Choroid plexus epithelial cell (primary cell): ENCODE measurements at regions not wholly inside any gene's neighbourhood (a gene's known extent, or its start where the extent isn't known, plus 50 kb on each side); places are given as distances from the start of the nearest gene placed in this dataset.

Source experiments
- DNase-seq: peaks from one replicate; pipeline ENCODE4 v3.0.0-alpha.2; 2010; ENCODE audit warnings: low read depth
- H3K4me3 ChIP-seq: 2 replicates; pipeline ENCODE4 v1.5.1; 2011; ENCODE audit warnings: low read depth, mild to moderate bottlenecking, control low read depth, low read length, moderate library complexity
- TF ChIP-seq, protein P1 (sequence below): conservative IDR thresholded peaks from 2 replicates; pipeline ENCODE4 v1.5.1; 2011; ENCODE audit warnings: low read depth, mild to moderate bottlenecking, control low read depth, inconsistent platforms, low read length, moderate library complexity

DNA sequence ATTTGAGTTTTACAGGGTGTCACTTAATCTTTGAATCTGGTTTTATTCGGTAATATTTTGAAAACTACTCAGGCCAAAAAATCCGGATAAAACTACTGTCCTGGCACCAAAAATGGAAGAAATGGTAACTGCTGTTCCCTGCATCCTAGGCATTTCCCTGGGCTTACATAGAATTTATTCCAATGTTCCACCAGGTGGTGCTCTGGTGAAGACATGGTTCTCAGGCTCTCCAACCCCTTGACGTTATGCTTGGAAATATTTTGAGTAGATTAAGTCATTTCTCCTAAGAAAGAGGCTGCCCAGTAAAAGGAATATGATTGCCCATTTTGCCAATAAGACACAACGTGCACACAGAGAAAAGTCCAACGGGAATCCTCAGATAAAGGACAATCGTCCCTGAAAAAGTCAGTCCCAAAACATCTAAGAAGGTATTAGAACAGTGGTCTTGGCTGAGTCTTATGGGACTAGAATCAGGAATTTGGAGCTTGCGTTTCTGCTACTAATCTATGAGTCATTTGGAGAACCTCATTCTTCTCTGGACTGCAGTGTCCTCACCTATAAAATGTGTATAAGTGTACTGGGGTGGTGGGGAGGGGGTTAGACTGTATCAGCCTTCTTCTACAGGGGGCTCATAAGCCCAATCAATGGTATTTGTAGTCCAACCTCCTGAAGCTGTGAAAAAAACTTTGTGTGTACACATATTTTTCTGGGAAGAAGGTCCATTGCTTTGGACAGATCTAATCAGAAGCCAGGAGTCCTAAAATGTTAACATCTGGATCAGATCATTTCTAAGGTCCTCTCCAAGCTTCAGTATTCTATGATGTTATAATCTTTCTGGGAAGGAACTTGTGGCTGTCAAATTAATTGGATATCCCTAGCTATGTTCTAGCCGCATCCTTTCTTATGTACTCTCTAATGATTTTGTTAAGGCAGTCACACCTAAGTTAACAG, 131.0 kb upstream of the BMP2 start:
- TF ChIP-seq, protein P1, sequence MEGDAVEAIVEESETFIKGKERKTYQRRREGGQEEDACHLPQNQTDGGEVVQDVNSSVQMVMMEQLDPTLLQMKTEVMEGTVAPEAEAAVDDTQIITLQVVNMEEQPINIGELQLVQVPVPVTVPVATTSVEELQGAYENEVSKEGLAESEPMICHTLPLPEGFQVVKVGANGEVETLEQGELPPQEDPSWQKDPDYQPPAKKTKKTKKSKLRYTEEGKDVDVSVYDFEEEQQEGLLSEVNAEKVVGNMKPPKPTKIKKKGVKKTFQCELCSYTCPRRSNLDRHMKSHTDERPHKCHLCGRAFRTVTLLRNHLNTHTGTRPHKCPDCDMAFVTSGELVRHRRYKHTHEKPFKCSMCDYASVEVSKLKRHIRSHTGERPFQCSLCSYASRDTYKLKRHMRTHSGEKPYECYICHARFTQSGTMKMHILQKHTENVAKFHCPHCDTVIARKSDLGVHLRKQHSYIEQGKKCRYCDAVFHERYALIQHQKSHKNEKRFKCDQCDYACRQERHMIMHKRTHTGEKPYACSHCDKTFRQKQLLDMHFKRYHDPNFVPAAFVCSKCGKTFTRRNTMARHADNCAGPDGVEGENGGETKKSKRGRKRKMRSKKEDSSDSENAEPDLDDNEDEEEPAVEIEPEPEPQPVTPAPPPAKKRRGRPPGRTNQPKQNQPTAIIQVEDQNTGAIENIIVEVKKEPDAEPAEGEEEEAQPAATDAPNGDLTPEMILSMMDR, result peak; percentile 81
- peak; percentile 92 for DNase-seq
- H3K4me3 ChIP-seq, result no peak overlapping the region

DNA sequence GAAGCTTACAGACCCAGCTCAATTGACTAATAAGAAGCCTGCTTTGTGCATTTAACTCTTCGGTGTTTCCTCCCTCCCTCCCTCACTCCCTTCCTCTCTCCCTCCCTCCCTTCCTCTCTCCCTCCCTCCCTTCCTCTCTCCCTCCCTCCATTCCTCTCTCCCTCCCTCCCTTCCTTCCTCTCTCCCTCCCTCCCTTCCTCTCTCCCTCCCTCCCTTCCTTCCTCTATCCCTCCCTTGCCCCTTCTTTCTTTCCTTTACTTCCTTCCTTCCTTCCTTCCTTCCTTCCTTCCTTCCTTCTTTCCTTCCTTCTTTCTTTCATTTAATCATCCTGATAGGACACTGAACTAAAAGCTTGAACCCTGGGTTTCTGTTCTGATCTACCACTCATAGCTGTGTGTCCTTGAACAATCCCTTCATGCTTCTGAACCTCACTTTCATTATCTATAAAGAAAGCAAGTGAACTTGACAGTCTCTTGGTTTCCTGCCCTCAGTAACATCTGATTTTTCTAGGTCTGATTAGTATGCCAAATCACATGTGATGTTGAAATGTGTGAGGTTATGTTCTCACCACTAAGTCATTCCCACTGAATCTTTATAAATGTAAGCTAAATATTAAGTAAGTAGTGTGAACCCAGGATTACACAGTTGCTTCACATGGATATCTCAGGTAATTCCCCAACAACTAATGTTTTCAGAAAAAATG, 132.3 kb upstream of the BMP2 start:
- no peak overlapping the region for H3K4me3 ChIP-seq
- peak; percentile 66 for DNase-seq
- TF ChIP-seq, protein P1, result no peak

DNA sequence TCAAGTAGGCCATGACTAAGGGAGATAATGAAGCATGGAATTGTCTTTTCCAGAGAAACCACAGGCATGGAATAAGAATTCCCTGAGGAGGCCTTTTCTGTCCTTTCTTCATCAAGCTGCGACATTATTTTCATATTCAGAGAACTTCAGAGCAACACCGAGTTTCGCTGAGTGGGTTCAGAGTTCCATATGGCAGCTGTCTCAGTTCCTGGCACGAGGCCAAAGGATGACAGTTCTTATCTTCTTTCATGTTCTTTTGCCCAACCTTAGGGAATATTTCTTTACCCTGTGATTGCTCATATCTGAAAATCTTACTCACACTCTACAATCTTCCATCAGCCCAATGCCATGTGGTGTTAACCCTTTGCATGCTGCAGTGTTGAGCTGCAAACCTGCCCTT, 135.3 kb upstream of the BMP2 start:
- TF ChIP-seq, protein P1, result no peak
- peak; percentile 41 for DNase-seq
- no peak overlapping the region for H3K4me3 ChIP-seq

DNA sequence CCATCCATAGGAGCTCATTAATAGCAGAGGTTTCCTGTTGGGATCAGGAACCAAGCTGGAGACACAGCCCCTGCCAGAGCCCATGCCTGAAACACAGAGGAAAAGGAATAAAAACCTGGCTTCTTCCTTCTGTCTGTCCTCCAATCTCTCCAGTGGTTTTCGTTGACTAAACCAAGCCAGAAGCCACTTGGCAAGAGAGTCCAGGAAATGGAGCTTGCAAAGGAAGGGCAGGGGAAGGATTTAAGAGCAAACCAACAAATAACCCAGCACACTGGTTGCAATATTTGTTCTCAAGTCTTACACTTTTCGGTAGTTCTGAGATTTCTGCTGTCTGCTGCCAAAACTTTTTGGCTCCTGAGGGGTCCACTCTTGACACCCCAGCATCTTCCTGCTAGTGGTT, 137.0 kb upstream of the BMP2 start:
- DNase-seq, result no peak
- H3K4me3 ChIP-seq, result no peak overlapping the region
- TF ChIP-seq, protein P1, result no peak

DNA sequence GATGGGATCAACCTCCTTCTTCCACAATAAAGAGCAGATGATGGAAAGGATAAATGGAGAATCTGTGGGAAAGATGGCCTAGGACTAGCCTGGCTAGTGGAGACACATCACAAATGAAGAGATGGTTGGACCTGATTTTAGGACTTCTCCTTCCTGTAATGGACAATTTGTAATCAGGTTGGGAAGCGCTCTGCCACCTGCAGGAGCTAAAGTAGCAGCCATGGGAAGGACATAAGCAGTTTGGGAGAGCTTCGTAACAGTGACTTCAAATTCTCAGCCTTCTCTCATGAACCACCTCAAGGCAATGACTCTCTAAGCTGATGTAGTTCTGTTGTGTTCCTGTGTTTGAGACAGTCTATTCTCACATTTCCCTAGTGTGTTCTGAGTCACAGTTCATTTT, 137.9 kb upstream of the BMP2 start:
- no peak overlapping the region for H3K4me3 ChIP-seq
- TF ChIP-seq, protein P1, result peak; percentile 24
- no peak for DNase-seq

DNA sequence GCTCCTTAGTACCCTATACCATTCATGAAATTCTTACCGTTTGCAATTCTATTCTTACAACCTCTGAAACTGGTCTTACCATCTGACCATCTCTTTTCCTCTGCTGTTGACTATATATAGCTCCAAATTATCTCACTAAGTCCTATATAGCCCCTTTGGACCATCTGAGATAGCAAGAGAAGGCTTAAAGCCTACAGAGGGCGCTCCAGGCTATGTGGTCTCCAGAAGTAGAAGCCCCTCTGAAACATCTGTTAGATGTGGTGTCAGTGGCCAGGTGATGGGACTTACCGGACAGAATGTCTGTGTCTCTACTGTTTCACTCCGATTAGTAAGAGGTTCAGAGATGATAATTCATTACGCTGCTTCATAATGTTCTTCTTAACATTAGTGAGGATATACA, 140.7 kb upstream of the BMP2 start:
- no peak overlapping the region for H3K4me3 ChIP-seq
- no peak for DNase-seq
- TF ChIP-seq, protein P1, result peak; percentile 10
